ENCODE measurements at regions not wholly inside any gene's neighbourhood (a gene's known extent, or its start where the extent isn't known, plus 50 kb on each side); places are given as distances from the start of the nearest gene placed in this dataset.
"Not testable (repeated sequence)": the region's sequence is repeated elsewhere in the genome, so short reads cannot be mapped to it uniquely, and the experiment has no call there.

DNA sequence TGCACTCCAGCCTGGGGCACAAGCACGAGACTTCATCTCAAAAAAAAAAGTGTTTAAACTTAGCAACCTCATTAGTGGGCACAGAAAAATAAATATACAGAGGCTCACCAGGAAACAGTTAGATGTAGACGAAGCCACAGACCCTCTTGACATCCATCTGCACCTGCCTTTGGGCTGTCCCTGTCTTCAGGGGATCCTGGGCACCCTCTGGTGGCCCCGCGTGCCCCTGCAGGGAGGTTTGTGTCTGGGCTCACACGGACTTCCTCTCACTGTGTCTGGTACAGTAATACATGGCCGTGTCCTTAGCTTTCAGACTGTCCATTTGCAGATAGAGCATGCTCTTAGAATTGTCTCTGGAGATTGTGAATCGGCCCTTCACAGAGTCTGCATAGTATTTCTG is 916.5 kb downstream of the TMEM121 start:
- Histone ChIP-seq H3K36me3 (no peaks in the 10 kb centered on the region), H3K9me3 (ENCODE audit: severe bottlenecking) (no peaks in the 10 kb centered on the region), H3K27ac (no peak overlapping the region), H3K4me3 (ENCODE audit: low read depth, low read length) (no peak overlapping the region), H3K27me3 (ENCODE audit: insufficient read depth, low read depth, severe bottlenecking) (peaks cover 39% of the 10 kb centered on the region)
- DNase-seq = no peak
- TF ChIP-seq, protein P1, sequence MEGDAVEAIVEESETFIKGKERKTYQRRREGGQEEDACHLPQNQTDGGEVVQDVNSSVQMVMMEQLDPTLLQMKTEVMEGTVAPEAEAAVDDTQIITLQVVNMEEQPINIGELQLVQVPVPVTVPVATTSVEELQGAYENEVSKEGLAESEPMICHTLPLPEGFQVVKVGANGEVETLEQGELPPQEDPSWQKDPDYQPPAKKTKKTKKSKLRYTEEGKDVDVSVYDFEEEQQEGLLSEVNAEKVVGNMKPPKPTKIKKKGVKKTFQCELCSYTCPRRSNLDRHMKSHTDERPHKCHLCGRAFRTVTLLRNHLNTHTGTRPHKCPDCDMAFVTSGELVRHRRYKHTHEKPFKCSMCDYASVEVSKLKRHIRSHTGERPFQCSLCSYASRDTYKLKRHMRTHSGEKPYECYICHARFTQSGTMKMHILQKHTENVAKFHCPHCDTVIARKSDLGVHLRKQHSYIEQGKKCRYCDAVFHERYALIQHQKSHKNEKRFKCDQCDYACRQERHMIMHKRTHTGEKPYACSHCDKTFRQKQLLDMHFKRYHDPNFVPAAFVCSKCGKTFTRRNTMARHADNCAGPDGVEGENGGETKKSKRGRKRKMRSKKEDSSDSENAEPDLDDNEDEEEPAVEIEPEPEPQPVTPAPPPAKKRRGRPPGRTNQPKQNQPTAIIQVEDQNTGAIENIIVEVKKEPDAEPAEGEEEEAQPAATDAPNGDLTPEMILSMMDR (IDR thresholded peaks at IDR 0.05; ENCODE audit: low read depth, low read length) = peak; percentile 43

DNA sequence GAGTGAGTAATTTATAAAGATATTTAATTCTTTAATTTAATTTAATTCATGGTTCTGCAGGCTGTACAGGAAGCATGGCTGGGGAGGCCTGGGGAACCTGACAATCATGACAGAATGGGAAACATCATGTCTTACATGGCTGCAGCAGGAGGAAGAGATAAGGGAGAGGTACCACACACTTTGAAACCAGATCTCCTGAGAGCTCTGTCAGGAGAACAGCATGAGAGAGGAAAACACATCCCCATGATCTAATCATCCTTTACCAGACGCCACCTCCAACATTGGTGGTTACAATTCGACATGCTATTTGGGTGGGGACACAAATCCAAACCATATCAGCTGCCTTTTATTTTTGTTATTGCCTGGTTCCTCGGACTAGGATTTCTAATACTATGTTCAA is 928.6 kb downstream of the TMEM121 start:
- H3K9me3 ChIP-seq (ENCODE audit: severe bottlenecking) = no peaks in the 10 kb centered on the region
- TF ChIP-seq, protein P1 (IDR thresholded peaks at IDR 0.05; ENCODE audit: low read depth, low read length) = no peak
- H3K4me3 ChIP-seq (ENCODE audit: low read depth, low read length) = no peak overlapping the region
- no peak for DNase-seq
- no peaks in the 10 kb centered on the region for H3K36me3 ChIP-seq
- H3K27me3 ChIP-seq (ENCODE audit: insufficient read depth, low read depth, severe bottlenecking) = peaks cover 71% of the 10 kb centered on the region
- H3K27ac ChIP-seq = no peak overlapping the region

DNA sequence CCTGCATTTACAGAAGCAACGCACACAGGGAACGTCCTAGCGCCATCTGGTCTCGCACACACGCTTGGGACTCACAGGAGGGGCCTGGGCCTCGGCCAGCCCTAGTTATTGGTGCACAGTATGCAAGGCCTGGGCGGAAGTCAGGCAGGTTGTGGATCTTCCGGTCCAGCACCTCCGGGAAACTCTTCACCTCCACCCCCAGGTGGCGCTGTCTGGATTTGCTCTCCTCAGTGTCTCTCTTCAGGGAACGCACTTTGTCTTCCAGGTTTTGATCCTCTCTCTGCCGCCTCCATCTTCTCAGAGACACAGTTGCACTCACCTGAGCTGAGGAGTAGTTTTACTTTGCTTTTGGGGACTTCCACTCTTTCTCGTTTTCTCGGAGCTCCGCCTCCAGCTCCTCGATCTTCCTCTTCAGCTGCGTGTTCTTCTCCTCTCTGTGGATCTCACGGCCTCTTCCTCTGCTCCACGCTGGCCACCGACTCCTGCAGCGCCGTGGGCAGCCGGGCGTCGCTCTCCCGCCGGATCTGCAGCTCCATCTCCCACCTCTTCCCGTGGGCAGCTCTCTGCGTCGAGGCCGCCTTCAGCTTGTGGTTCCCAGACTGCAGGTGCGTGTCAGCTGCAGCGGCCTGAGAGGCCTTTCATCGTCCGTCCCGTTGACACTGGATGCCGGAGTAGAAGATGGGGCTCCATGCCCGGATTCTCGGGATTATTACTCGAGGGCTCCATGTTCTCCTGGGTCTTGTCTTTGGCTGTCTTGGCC is 933.8 kb downstream of the TMEM121 start:
- TF ChIP-seq, protein P1 (IDR thresholded peaks at IDR 0.05; ENCODE audit: low read depth, low read length) = peak; percentile 74
- Histone ChIP-seq H3K27ac (no peak overlapping the region), H3K27me3 (ENCODE audit: insufficient read depth, low read depth, severe bottlenecking) (peaks cover 53% of the 10 kb centered on the region), H3K4me3 (ENCODE audit: low read depth, low read length) (no peak overlapping the region), H3K9me3 (ENCODE audit: severe bottlenecking) (peaks cover 2% of the 10 kb centered on the region), H3K36me3 (no peaks in the 10 kb centered on the region)
- DNase-seq = peak; percentile 31

DNA sequence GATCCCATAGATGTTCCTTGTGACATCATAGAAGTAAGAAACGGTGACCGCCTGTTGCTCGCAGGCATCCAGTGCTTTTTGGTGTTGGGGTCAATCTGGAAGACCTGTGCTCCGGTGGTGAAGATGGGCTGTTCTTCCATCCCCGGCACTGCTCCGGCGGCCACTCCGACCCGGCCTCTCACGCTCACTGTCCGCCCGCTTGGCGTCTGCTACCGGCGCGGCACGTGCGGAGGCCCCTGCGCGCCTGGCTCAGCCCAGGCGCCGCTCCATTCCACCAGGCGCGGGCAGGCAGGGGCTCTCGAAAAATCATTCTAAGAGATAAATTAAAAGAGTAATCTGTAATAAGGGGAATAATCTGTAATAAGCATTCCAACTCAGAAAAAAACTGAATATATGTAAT is 934.5 kb downstream of the TMEM121 start:
- Histone ChIP-seq H3K27ac (no peak overlapping the region), H3K4me3 (ENCODE audit: low read depth, low read length) (no peak overlapping the region), H3K27me3 (ENCODE audit: insufficient read depth, low read depth, severe bottlenecking) (peaks cover 48% of the 10 kb centered on the region), H3K9me3 (ENCODE audit: severe bottlenecking) (peaks cover 2% of the 10 kb centered on the region), H3K36me3 (no peaks in the 10 kb centered on the region)
- TF ChIP-seq, protein P1 (IDR thresholded peaks at IDR 0.05; ENCODE audit: low read depth, low read length) = no peak
- DNase-seq = no peak

DNA sequence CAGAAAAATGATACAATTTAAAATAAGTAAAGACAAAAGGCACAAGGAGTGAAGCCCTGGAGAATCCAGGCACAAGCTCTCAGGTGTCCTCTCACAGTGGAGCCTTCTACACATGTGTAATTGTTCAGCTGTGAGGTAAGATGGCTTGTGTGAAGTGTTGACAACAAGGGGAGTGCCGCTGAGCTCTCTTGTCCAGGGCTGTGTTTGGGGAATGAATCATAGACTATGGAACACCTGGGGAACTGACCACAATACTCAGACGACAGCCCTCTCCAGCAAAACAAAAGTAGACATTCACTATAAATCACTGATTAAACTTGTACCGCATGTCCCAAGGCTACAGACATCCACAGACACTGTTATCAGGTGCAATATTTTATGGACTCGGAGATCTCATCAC is 940.1 kb downstream of the TMEM121 start:
- not testable (repeated sequence) for H3K9me3 ChIP-seq (ENCODE audit: severe bottlenecking); H3K27ac ChIP-seq; DNase-seq; H3K27me3 ChIP-seq (ENCODE audit: insufficient read depth, low read depth, severe bottlenecking); H3K4me3 ChIP-seq (ENCODE audit: low read depth, low read length); H3K36me3 ChIP-seq

DNA sequence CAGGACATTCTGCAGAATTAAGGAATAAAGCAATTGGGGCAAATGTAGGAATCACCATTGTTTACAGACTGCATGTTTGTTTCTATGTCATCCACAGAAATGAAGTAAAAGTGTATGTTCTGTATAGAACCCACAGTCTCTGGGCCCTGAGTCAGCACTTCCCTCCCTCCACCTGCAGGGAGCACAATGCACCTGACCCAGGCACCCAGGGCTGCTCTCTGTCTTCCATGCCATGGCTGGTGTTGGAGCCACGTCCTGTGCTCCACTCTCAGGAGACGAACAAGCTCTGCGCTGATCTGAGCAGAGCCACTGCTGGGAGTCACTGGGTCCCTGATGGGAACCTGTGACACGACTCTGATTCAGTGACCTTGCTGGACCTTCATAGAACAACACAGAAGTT is 942.5 kb downstream of the TMEM121 start:
- not testable (repeated sequence) for H3K4me3 ChIP-seq (ENCODE audit: low read depth, low read length); DNase-seq; H3K9me3 ChIP-seq (ENCODE audit: severe bottlenecking); H3K27me3 ChIP-seq (ENCODE audit: insufficient read depth, low read depth, severe bottlenecking); H3K36me3 ChIP-seq; H3K27ac ChIP-seq

DNA sequence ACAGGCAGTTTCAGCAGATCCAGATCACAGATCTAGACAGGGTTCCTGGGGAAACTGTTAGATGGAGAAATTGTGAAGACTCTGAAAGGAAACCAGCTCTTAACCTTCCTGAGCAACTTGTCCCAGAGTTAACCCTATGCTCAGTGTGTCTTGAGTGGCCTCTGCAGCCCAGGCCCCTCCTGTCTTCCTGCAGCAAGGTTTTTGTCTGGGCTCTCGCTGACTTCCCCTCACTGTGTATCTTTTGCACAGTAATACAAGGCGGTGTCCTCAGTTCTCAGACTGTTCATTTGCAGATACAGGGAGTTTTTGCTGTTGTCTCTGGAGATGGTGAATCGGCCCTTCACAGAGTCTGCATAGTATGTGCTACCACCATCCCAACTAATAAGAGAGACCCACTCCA is 943.6 kb downstream of the TMEM121 start:
- not testable (repeated sequence) for H3K4me3 ChIP-seq (ENCODE audit: low read depth, low read length); H3K36me3 ChIP-seq; H3K9me3 ChIP-seq (ENCODE audit: severe bottlenecking); H3K27me3 ChIP-seq (ENCODE audit: insufficient read depth, low read depth, severe bottlenecking); DNase-seq; H3K27ac ChIP-seq

DNA sequence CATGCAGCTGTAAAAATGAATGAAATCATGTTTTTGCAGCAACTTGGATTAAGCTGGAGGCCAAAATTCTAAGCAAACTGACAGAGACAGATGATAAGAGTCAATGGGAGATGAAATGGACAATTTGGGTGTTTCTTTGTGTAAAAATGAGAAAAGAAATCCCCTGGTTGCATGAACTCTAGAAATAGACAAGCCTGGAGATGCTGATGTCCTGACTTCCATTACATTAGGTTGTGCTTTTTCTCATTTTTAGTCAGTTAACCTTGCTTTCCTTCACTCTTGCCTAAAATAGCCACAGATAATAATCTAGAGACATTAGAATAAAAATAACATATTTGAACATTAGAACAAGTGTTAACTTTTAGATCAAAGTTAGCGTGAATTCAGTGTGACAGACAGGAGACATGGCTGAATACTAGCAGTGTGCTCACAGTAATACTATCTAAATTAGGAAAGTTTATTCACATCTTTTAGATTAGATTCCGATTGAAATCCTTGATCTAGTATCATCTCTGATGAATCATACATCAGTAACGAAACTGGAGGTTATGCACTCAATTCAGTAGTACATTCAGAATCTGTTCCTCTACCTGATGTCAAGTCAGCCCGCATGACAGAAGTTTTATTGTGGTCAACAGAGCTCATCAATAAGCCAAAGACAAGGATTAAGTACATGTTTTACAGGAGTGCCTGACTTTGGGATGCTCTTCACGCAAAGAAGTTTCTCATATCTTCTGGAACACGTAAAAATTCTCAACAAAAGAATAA is 948.1 kb downstream of the TMEM121 start:
- DNase-seq; H3K9me3 ChIP-seq (ENCODE audit: severe bottlenecking); H3K4me3 ChIP-seq (ENCODE audit: low read depth, low read length); H3K27ac ChIP-seq; H3K27me3 ChIP-seq (ENCODE audit: insufficient read depth, low read depth, severe bottlenecking); H3K36me3 ChIP-seq: not testable (repeated sequence)

DNA sequence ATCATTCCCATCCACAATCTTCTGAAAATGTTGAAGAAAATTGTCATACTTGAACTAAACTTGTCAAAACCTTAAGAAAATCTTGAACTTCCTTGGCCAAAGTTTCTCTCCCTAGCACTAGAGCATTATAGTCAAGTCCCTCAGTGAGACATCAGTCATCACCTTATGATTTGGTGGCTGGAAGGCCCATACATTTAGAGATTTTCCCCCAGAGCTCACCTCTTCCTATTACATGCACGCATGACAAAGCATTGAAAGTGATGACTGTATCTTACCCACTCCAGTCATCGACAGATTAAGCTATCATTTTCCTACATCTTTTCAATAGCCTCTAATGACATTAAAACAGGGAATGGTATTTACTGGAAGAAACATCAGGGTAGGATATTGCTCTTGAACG is 948.8 kb downstream of the TMEM121 start:
- DNase-seq; H3K9me3 ChIP-seq (ENCODE audit: severe bottlenecking); H3K27me3 ChIP-seq (ENCODE audit: insufficient read depth, low read depth, severe bottlenecking); H3K27ac ChIP-seq; H3K36me3 ChIP-seq; H3K4me3 ChIP-seq (ENCODE audit: low read depth, low read length): not testable (repeated sequence)

DNA sequence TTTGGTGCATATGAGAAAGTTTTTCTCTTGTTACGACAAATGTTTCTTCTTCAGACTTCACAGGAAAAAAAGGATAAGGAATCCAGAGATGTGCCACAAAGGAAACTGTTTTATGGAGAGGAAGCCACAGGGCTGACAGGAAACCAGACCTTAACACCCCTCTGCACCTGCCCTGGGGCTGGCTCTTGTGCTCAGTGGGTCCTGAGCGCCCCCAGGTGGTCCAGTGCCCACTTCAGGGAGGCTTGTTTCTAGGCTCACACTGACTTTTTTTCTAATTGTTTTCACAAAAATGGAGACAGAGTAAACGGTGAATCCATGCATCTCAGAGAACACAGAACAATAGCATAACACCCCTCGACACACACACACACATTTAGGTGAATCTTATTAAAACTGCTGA is 951.2 kb downstream of the TMEM121 start:
- not testable (repeated sequence) for DNase-seq; H3K36me3 ChIP-seq; H3K27me3 ChIP-seq (ENCODE audit: insufficient read depth, low read depth, severe bottlenecking); H3K27ac ChIP-seq; H3K9me3 ChIP-seq (ENCODE audit: severe bottlenecking); H3K4me3 ChIP-seq (ENCODE audit: low read depth, low read length)
